22Rv1 (cell line): ENCODE measurements at regions not wholly inside any gene's neighbourhood (a gene's known extent, or its start where the extent isn't known, plus 50 kb on each side); places are given as distances from the start of the nearest gene placed in this dataset.

ENCODE experiments used
- CTCF ChIP-seq: fragments of 450-650 bp; IDR thresholded peaks from 2 replicates; pipeline ENCODE4 v1.5.1; 2017; ENCODE audit warnings: mild to moderate bottlenecking
- ZFX ChIP-seq: fragments of 450-650 bp; IDR thresholded peaks from 2 replicates; pipeline ENCODE4 v1.6.1; 2017; ENCODE audit warnings: antibody characterized with exemption, borderline replicate concordance

- TF ChIP-seq CTCF (no peak), ZFX (no peak)
Measured at GRCh38 chr13:88761145-88761544, 1090.0 kb downstream of the SLITRK5 start.
